ES-I3 (cell line): ENCODE measurements at regions not wholly inside any gene's neighbourhood (a gene's known extent, or its start where the extent isn't known, plus 50 kb on each side); places are given as distances from the start of the nearest gene placed in this dataset.
"Not testable (repeated sequence)": the region's sequence is repeated elsewhere in the genome, so short reads cannot be mapped to it uniquely, and the experiment has no call there.

Experiments used
- H3K36me3 ChIP-seq: 2 replicates; pipeline ENCODE4 v1.6.1; 2013; ENCODE audit warnings: mild to moderate bottlenecking, low read length, control low read depth, moderate library complexity; ENCODE audit not compliant: insufficient read depth
- H3K4me1 ChIP-seq: 2 replicates; pipeline ENCODE4 v1.6.1; 2013; ENCODE audit warnings: mild to moderate bottlenecking, control low read depth, low read length; ENCODE audit not compliant: insufficient read depth
- H3K9ac ChIP-seq: 2 replicates; pipeline ENCODE4 v1.6.1; 2013; ENCODE audit warnings: low read depth, mild to moderate bottlenecking, low read length, moderate library complexity
- H3K9me3 ChIP-seq: 2 replicates; pipeline ENCODE4 v1.6.1; 2013; ENCODE audit warnings: mild to moderate bottlenecking, low read length, moderate library complexity; ENCODE audit not compliant: control insufficient read depth, insufficient read depth

GRCh38 chrX:34371754-34372153 is 239.6 kb upstream of the FAM47A start:
- no peaks in the 10 kb centered on the region for H3K36me3 ChIP-seq

GRCh38 chrX:34365471-34365870 is 233.4 kb upstream of the FAM47A start:
- no peaks in the 10 kb centered on the region for H3K4me1 ChIP-seq
- no peak overlapping the region for H3K9ac ChIP-seq
- no peaks in the 10 kb centered on the region for H3K36me3 ChIP-seq
- no peaks in the 10 kb centered on the region for H3K9me3 ChIP-seq

More at GRCh38 chrX:34371754-34372153, 239.6 kb upstream of the FAM47A start:
- Histone ChIP-seq H3K9me3 (no peaks in the 10 kb centered on the region), H3K9ac (no peak overlapping the region), H3K4me1 (no peaks in the 10 kb centered on the region)

- Histone ChIP-seq H3K9me3 (no peaks in the 10 kb centered on the region), H3K36me3 (no peaks in the 10 kb centered on the region), H3K4me1 (no peaks in the 10 kb centered on the region), H3K9ac (no peak overlapping the region)
Observed at GRCh38 chrX:34350561-34351335, 218.6 kb upstream of the FAM47A start.

- Histone ChIP-seq H3K9me3 (no peaks in the 10 kb centered on the region), H3K9ac (no peak overlapping the region), H3K36me3 (no peaks in the 10 kb centered on the region), H3K4me1 (no peaks in the 10 kb centered on the region)
Observed at GRCh38 chrX:34343001-34343400, 210.9 kb upstream of the FAM47A start.

- Histone ChIP-seq H3K4me1 (no peaks in the 10 kb centered on the region), H3K9ac (no peak overlapping the region), H3K36me3 (no peaks in the 10 kb centered on the region), H3K9me3 (no peaks in the 10 kb centered on the region; the same call in 1 of the 2 replicates)
Observed at GRCh38 chrX:34341814-34342213, 209.7 kb upstream of the FAM47A start.

GRCh38 chrX:34341258-34341657 is 209.1 kb upstream of the FAM47A start:
- Histone ChIP-seq H3K9me3 (no peaks in the 10 kb centered on the region; the same call in 1 of the 2 replicates), H3K9ac (no peak overlapping the region), H3K4me1 (no peaks in the 10 kb centered on the region), H3K36me3 (no peaks in the 10 kb centered on the region)

GRCh38 chrX:34338046-34338445 is 205.9 kb upstream of the FAM47A start:
- Histone ChIP-seq H3K9ac (no peak overlapping the region), H3K36me3 (no peaks in the 10 kb centered on the region), H3K9me3 (no peaks in the 10 kb centered on the region; the same call in 1 of the 2 replicates)

GRCh38 chrX:34335376-34335775 is 203.3 kb upstream of the FAM47A start:
- not testable (repeated sequence) for H3K9ac ChIP-seq, H3K36me3 ChIP-seq, H3K9me3 ChIP-seq, H3K4me1 ChIP-seq

More at GRCh38 chrX:34338046-34338445, 205.9 kb upstream of the FAM47A start:
- no peaks in the 10 kb centered on the region for H3K4me1 ChIP-seq

GRCh38 chrX:34332334-34332733 is 200.2 kb upstream of the FAM47A start:
- Histone ChIP-seq H3K36me3 (no peaks in the 10 kb centered on the region), H3K9me3 (no peaks in the 10 kb centered on the region; the same call in 1 of the 2 replicates), H3K4me1 (no peaks in the 10 kb centered on the region), H3K9ac (no peak overlapping the region)

- Histone ChIP-seq H3K9me3 (no peaks in the 10 kb centered on the region), H3K36me3 (no peaks in the 10 kb centered on the region), H3K4me1 (no peaks in the 10 kb centered on the region)
Observed at GRCh38 chrX:34325460-34325859, 193.3 kb upstream of the FAM47A start.

GRCh38 chrX:34320424-34320823 is 188.3 kb upstream of the FAM47A start:
- not testable (repeated sequence) for H3K36me3 ChIP-seq, H3K9ac ChIP-seq, H3K9me3 ChIP-seq, H3K4me1 ChIP-seq

More at GRCh38 chrX:34325460-34325859, 193.3 kb upstream of the FAM47A start:
- H3K9ac ChIP-seq = no peak overlapping the region

GRCh38 chrX:34300871-34301270 is 168.8 kb upstream of the FAM47A start:
- H3K4me1 ChIP-seq = peaks cover 3% of the 10 kb centered on the region; the same call in 1 of the 2 replicates
- H3K9me3 ChIP-seq = no peaks in the 10 kb centered on the region
- no peaks in the 10 kb centered on the region for H3K36me3 ChIP-seq
- no peak overlapping the region for H3K9ac ChIP-seq

- no peaks in the 10 kb centered on the region for H3K9me3 ChIP-seq
- H3K36me3 ChIP-seq = no peaks in the 10 kb centered on the region
- no peak overlapping the region for H3K9ac ChIP-seq
- peaks cover 3% of the 10 kb centered on the region; the same call in 1 of the 2 replicates for H3K4me1 ChIP-seq
Observed at GRCh38 chrX:34299451-34299967, 167.4 kb upstream of the FAM47A start.

- H3K36me3 ChIP-seq = no peaks in the 10 kb centered on the region
- H3K9ac ChIP-seq = no peak overlapping the region
- no peaks in the 10 kb centered on the region; the same call in 1 of the 2 replicates for H3K9me3 ChIP-seq
- H3K4me1 ChIP-seq = no peaks in the 10 kb centered on the region
Observed at GRCh38 chrX:34294665-34295064, 162.6 kb upstream of the FAM47A start.

GRCh38 chrX:34288782-34289181 is 156.7 kb upstream of the FAM47A start:
- peaks cover 10% of the 10 kb centered on the region; the same call in 1 of the 2 replicates for H3K4me1 ChIP-seq
- no peaks in the 10 kb centered on the region for H3K9me3 ChIP-seq
- H3K9ac ChIP-seq = no peak overlapping the region
- H3K36me3 ChIP-seq = no peaks in the 10 kb centered on the region
